ENCODE measurements at regions not wholly inside any gene's neighbourhood (a gene's known extent, or its start where the extent isn't known, plus 50 kb on each side); places are given as distances from the start of the nearest gene placed in this dataset.

- peak; percentile 63 for DNase-seq
Measured at GRCh38 chr9:87259543-87260518, 237.8 kb upstream of the DAPK1 start.

DNA sequence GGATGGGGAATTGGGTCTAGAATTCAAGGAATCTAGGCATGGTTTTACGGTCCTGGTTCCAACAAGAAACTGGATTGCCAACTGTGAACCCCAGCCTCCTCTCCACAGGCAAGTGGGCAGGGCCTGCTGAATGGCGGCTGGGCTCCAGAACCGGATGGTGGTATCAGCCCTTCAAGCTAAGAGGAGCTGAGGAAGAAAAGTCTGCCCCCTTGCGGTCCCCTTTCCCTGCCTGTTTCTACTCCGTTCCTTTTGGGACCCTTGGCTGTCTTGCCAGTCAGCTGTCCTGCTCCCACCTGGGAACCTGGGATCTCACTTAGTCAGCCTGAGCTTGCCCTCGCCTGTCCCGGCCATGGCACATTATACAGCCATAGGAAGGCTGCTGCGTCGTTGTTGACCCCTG lies 234.4 kb upstream of the DAPK1 start:
- no peak for DNase-seq

DNA sequence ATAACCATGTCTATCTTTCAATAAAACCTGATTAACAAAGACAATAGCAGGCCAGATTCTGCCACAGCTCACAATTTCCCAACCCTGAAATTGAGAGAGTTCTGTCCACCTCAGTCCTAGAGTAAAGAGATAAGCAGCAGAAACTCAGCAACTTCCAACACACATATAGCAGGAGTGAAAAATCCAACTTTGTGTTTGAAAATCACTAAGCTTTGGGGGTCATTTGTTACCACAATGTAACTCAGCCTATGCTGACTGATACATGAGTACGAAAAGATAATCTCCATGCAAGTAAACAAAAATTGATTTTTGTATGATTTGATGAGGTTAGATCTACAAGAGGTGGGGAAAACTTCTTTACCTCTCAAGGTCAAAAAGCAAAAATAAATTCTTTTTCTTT lies 231.0 kb upstream of the DAPK1 start:
- DNase-seq, result no peak

DNA sequence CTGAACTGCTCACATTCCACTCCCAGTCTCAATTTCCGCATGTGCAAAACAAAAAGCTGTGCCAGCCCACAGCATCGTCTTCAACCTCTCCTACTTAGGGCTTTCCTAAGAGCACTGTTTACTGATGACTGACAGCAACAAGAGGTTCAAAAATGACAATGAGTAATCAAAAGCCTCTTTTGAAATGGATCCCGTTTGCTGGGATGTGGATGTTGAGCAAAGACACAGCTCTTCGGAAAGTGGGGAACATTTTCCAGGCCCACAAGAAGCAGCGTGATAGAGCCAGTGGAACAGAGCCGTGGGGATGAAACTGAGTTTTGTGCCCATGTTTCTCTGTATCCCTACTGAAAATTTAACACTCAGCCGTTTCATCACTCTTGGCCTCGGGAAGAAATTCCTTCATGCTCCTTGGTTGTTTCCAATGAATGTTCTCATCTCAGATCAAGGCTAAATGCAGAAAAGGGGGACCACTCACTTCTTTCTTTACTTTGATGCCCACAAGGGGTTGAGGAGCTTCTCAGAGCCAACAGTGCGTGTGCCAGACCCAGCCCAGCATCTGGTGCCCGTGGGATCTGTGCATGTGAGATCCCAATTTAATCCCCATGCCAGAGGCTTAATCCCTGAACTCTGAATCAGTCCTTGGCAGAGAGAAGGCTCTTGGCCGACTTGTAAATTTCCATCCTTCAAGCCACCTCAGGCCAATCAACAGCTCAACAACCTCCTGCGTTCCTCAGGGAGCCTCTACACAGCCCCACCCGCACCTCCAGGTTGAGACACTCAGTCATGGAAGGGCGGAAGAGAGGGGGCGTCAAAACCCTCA lies 230.2 kb upstream of the DAPK1 start:
- DNase-seq, result peak; percentile 86

GRCh38 chr9:87269296-87270176 lies 228.1 kb upstream of the DAPK1 start:
- no peak for DNase-seq

DNA sequence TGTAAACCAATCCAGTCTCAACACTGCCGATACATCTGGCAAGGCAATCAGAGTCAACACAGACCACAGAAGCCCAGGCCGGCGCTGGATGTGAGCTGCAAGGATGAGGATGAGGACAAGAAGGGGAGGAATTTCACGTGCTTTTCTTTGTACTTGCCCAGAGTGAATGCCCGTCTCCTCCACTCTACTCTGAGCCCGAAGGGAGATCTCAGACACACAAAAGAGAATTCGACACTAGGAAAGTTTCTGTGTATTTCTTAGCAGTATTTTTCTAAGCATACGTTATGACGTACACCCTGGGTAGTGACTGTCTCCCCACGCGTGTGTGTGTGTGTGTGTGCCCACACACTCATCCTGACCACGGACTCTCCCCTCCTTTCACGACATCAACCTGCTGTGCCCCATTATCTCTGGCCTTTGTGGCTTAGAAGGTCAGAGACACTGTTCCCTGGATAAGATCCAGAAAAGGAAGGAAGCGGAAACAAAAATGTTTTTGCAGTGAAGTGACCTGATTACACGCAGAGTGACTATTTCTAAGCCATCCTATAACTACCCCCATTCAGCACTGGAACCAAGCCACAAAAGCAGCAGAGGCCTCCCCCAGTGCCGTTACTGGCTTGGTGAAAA lies 227.3 kb upstream of the DAPK1 start:
- DNase-seq, result peak; percentile 84

DNA sequence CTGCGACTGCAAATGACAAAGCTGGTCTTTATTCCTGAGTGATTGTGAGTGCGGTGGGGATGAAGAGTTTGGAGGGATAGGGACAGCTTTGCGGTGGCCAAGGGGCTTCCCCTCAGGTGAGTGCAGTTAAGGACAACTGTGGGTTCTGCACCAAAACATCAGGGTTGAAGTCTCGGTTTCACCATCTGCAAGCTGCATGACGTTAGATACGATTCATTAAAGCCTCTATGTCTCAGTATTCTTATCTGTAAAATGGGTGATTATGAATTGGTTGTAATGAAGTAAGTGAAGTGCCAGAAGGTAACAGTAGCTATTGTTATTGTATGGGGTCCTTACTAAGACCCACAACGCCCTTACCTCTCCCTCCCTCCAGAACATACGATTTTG lies 226.8 kb upstream of the DAPK1 start:
- DNase-seq, result no peak

- DNase-seq, result no peak
Measured at GRCh38 chr9:87271696-87272477, 225.8 kb upstream of the DAPK1 start.

DNA sequence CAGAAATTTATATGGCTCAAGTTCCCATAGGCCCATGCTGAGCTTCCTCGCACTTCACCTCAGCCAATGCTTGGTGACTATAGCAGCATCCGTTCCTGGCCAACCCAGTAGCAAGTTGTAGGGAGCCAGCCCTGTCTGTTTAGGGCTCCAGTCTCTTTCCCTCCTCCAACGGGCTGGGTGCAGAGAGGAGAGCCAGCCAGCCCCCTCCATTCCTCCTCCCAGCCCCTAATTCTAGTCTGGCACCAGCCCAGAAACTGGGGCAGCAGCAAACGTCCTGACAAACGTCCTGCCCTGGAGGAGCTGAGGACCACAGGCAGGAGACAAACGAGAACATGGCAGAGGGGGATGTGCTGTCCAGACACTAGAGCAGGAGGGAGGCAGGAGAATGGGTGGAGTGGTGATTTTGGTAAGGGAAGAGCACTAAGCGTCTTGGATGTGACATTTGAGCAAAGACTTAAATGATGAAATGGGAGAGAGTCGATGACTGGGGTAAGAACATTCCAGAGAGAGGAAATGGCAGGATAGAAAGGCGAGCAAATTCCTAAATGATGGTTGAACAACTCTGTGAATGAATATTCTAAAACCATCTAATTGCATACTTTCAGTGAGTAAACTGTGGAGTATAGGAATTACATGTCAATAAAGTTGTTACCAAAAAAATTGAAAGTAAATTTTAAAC lies 222.5 kb upstream of the DAPK1 start:
- no peak for DNase-seq

DNA sequence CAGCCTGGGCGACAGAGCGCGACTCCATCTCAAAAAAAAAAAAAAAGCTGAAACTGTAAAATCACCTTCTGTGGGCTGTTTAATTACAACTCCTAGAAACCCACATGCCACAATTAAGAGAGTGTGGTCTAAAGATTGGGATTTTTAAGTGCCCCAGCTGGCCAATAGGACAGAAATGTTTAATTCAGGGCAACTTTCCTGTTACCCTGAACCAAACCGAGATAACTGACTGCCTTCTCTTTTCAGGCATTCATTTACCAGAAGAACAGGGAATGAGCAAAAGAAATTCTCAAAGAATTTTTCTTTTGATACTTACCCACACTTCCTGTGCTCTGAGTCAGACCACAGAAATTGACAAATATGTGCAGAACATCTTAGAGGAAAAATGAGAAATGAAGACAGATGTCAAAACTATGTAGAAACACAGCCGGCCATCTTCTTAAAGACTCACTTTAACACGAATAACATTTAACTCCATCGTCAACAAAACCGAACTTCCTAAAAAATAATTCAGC lies 221.3 kb upstream of the DAPK1 start:
- DNase-seq, result no peak

DNA sequence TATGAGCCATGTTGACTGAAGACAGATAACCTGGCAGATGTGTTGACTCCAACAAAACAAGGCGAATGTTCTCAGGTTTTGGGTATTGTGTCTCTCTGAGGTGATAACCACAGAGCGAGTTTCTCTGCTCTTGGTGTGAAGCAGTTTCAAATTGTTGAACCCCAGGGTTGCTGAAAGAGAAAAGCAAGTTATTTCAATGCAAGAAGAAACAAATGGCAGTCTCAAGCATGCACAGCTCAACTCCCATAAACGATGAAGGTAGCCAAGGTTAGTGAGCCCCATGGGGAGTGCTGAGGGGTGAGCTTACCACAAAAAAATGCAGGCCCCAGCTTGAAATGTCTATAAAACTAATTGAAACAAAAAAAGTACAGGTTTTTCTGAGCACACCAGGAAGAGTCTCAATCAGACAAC lies 220.8 kb upstream of the DAPK1 start:
- peak; percentile 47 for DNase-seq

DNA sequence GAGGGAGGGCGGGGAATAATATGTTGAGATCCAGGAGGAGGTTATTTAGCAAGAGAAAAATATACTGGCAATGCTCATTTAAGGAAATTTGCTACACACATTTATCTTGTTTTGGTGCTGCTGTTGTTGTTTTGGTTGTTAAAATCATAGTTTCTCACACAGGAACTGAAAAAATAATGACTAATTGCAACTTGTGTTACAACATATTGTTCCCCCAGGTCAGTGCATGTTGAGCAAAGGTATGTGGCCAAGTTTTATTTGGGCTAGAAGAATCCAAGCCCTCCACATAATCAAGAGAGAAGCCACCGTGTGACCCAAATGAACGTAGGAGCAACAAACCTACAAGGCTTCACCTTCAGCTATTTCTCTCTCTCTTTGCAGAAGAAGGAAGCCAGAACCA lies 220.3 kb upstream of the DAPK1 start:
- DNase-seq, result no peak

- no peak for DNase-seq
Measured at GRCh38 chr9:87278971-87279733, 218.5 kb upstream of the DAPK1 start.

DNA sequence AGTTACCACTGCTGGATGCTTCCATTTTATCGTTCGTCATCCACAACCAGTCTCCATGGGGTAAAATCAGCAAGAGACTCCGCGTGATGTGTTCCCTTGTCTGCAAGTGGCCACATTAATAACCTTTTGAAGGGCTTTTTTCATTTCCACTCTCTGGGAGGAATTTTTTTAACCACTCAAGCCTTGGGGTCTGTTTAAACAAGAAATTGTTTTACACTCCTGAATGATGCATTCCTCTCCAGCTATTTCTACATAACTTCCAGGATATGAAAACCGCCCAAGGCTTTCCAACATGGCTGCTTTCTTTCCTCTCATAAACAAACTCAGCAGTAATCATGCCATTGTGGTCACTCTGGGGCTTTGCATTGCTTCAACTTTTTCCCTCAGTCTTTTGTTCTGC lies 217.2 kb upstream of the DAPK1 start:
- no peak for DNase-seq

- DNase-seq, result no peak
Measured at GRCh38 chr9:87282538-87282937, 215.1 kb upstream of the DAPK1 start.

- DNase-seq, result no peak
Measured at GRCh38 chr9:87283585-87283984, 214.1 kb upstream of the DAPK1 start.

DNA sequence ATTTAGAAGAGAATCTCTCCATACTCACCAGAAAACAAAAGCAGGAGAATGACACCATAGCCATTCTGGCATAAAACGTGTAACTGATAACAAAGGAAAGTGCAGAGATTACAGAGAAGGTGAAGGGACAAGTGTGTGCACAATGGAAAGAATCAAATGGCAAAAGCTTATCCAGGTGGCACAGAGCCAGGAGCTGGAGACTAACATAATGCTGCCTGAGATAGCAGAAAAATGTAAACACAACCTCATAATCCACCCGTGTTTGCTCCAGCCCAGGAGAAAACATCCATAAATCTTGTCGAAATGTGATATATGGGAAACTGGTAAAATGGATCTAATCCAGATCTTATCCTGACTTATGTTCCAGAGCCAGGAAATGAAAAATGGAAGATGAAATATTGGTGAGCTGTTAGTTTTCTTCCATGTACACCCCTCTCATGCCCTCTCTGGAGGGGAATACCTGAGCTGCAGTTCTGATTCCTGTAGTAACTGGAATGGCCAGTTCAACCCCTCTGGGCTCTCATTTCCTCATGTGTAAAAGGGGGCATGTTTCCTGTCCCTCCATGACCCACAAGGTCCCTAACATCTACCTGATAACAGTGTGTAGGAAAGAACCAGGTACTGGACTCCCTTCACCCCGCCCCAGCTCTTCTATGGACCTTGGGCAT lies 212.3 kb upstream of the DAPK1 start:
- DNase-seq, result no peak

DNA sequence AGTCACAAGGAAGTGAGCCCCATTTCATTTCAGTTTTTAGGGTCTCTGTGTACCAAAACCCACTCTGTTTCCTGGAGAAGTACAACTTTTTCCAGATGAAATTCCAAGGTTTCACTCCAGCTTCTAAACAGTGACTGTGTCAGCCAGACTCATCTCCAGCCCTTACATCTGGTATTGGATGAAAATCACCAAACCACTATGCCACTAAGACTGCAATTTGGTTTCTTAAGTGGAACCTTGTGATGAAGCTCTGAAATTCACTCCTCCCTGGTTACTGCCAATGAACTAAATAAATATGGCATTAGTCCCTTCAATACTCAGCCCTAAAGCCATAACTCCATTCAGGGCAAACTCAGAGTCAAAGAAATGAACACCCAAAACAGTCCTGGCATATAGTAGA lies 211.2 kb upstream of the DAPK1 start:
- no peak for DNase-seq
